Limb (tissue), 2 donors: ENCODE measurements at regions not wholly inside any gene's neighbourhood (a gene's known extent, or its start where the extent isn't known, plus 50 kb on each side); places are given as distances from the start of the nearest gene placed in this dataset.

Experiments
- DNase-seq, 2 donors: peaks; one replicate each; pipeline ENCODE4 v3.0.0-alpha.2; 2016; ENCODE audit errors: extremely low spot score in 2 of 2

GRCh38 chr2:45337481-45337880, 273.6 kb downstream of the SRBD1 start:
- DNase-seq, result peak in 1 of 2 donors; percentile 56

GRCh38 chr2:45334205-45334604, 276.9 kb downstream of the SRBD1 start:
- DNase-seq, result no peak

GRCh38 chr2:45332567-45332966, 278.5 kb downstream of the SRBD1 start:
- no peak for DNase-seq

- no peak for DNase-seq
Observed at GRCh38 chr2:45332094-45332493, 279.0 kb downstream of the SRBD1 start.

GRCh38 chr2:45331410-45331786, 279.7 kb downstream of the SRBD1 start:
- DNase-seq, result no peak

- no peak for DNase-seq
Observed at GRCh38 chr2:45330637-45331409, 280.2 kb downstream of the SRBD1 start.

- no peak for DNase-seq
Observed at GRCh38 chr2:45330108-45330507, 281.0 kb downstream of the SRBD1 start.

GRCh38 chr2:45329045-45329677, 281.9 kb downstream of the SRBD1 start:
- no peak for DNase-seq

- DNase-seq, result no peak
Observed at GRCh38 chr2:45328264-45328870, 282.7 kb downstream of the SRBD1 start.

GRCh38 chr2:45323344-45323743, 287.7 kb downstream of the SRBD1 start:
- DNase-seq, result no peak

GRCh38 chr2:45320956-45321355, 290.1 kb downstream of the SRBD1 start:
- DNase-seq, result no peak

- no peak for DNase-seq
Observed at GRCh38 chr2:45319683-45320455, 291.2 kb downstream of the SRBD1 start.

GRCh38 chr2:45318686-45319085, 292.4 kb downstream of the SRBD1 start:
- DNase-seq, result no peak

GRCh38 chr2:45316576-45317338, 294.3 kb downstream of the SRBD1 start:
- DNase-seq, result no peak

- DNase-seq, result peak in 1 of 2 donors; percentile 58
Observed at GRCh38 chr2:45315861-45316260, 295.2 kb downstream of the SRBD1 start.

GRCh38 chr2:45312275-45312674, 298.8 kb downstream of the SRBD1 start:
- DNase-seq, result no peak

GRCh38 chr2:45311559-45311958, 299.5 kb downstream of the SRBD1 start:
- no peak for DNase-seq

GRCh38 chr2:45307147-45307546, 297.9 kb upstream of the SIX2 start:
- DNase-seq, result no peak

- no peak for DNase-seq
Observed at GRCh38 chr2:45305599-45305998, 296.3 kb upstream of the SIX2 start.

GRCh38 chr2:45303417-45304202, 294.4 kb upstream of the SIX2 start:
- no peak for DNase-seq
